ENCODE measurements at regions not wholly inside any gene's neighbourhood (a gene's known extent, or its start where the extent isn't known, plus 50 kb on each side); places are given as distances from the start of the nearest gene placed in this dataset.

- no peak for DNase-seq (ENCODE audit: extremely low read depth in 1 of 11, low read depth in 9 of 11, low spot score in 4 of 11)
Observed at GRCh38 chr1:95991787-95992520, 729.6 kb upstream of the PTBP2 start.

GRCh38 chr1:95994643-95995042, 726.9 kb upstream of the PTBP2 start:
- no peak for DNase-seq (ENCODE audit: extremely low read depth in 1 of 11, low read depth in 9 of 11, low spot score in 4 of 11)

- no peak for DNase-seq (ENCODE audit: extremely low read depth in 1 of 11, low read depth in 9 of 11, low spot score in 4 of 11)
Observed at GRCh38 chr1:96002201-96002600, 719.4 kb upstream of the PTBP2 start.

GRCh38 chr1:96002969-96003964, 718.3 kb upstream of the PTBP2 start:
- DNase-seq (ENCODE audit: extremely low read depth in 1 of 11, low read depth in 9 of 11, low spot score in 4 of 11) = no peak

- DNase-seq (ENCODE audit: extremely low read depth in 1 of 11, low read depth in 9 of 11, low spot score in 4 of 11) = peak in 2 of 11 donors; percentile 3 to 5
Observed at GRCh38 chr1:96009831-96010434, 711.7 kb upstream of the PTBP2 start.

- peak in 1 of 11 donors; percentile 1 for DNase-seq (ENCODE audit: extremely low read depth in 1 of 11, low read depth in 9 of 11, low spot score in 4 of 11)
Observed at GRCh38 chr1:96011606-96012005, 710.0 kb upstream of the PTBP2 start.

GRCh38 chr1:96016219-96016618, 705.4 kb upstream of the PTBP2 start:
- DNase-seq (ENCODE audit: extremely low read depth in 1 of 11, low read depth in 9 of 11, low spot score in 4 of 11) = no peak

- DNase-seq (ENCODE audit: extremely low read depth in 1 of 11, low read depth in 9 of 11, low spot score in 4 of 11) = no peak
Observed at GRCh38 chr1:96020378-96020777, 701.2 kb upstream of the PTBP2 start.

GRCh38 chr1:96025062-96025461, 696.5 kb upstream of the PTBP2 start:
- DNase-seq (ENCODE audit: extremely low read depth in 1 of 11, low read depth in 9 of 11, low spot score in 4 of 11) = no peak

GRCh38 chr1:96028071-96028470, 693.5 kb upstream of the PTBP2 start:
- DNase-seq (ENCODE audit: extremely low read depth in 1 of 11, low read depth in 9 of 11, low spot score in 4 of 11) = no peak

- DNase-seq (ENCODE audit: extremely low read depth in 1 of 11, low read depth in 9 of 11, low spot score in 4 of 11) = no peak
Observed at GRCh38 chr1:96030312-96030711, 691.3 kb upstream of the PTBP2 start.

- no peak for DNase-seq (ENCODE audit: extremely low read depth in 1 of 11, low read depth in 9 of 11, low spot score in 4 of 11)
Observed at GRCh38 chr1:96034006-96034405, 687.6 kb upstream of the PTBP2 start.

GRCh38 chr1:96036763-96037162, 684.8 kb upstream of the PTBP2 start:
- DNase-seq (ENCODE audit: extremely low read depth in 1 of 11, low read depth in 9 of 11, low spot score in 4 of 11) = no peak

GRCh38 chr1:96038636-96039035, 682.9 kb upstream of the PTBP2 start:
- no peak for DNase-seq (ENCODE audit: extremely low read depth in 1 of 11, low read depth in 9 of 11, low spot score in 4 of 11)

GRCh38 chr1:96039910-96040309, 681.7 kb upstream of the PTBP2 start:
- DNase-seq (ENCODE audit: extremely low read depth in 1 of 11, low read depth in 9 of 11, low spot score in 4 of 11) = no peak

GRCh38 chr1:96041470-96041869, 680.1 kb upstream of the PTBP2 start:
- no peak for DNase-seq (ENCODE audit: extremely low read depth in 1 of 11, low read depth in 9 of 11, low spot score in 4 of 11)

- no peak for DNase-seq (ENCODE audit: extremely low read depth in 1 of 11, low read depth in 9 of 11, low spot score in 4 of 11)
Observed at GRCh38 chr1:96048572-96049212, 672.9 kb upstream of the PTBP2 start.

- no peak for DNase-seq (ENCODE audit: extremely low read depth in 1 of 11, low read depth in 9 of 11, low spot score in 4 of 11)
Observed at GRCh38 chr1:96049759-96050409, 671.7 kb upstream of the PTBP2 start.

GRCh38 chr1:96059276-96059675, 662.3 kb upstream of the PTBP2 start:
- DNase-seq (ENCODE audit: extremely low read depth in 1 of 11, low read depth in 9 of 11, low spot score in 4 of 11) = no peak

Data from renal cortex interstitium (tissue), 11 donors.